GM12878 (cell line): ENCODE measurements at regions not wholly inside any gene's neighbourhood (a gene's known extent, or its start where the extent isn't known, plus 50 kb on each side); places are given as distances from the start of the nearest gene placed in this dataset.

Experiments used
- ATAC-seq: fragments of 200-7000 bp; cut with Tn5 transposase; 3 replicates; pipeline ENCODE4 v1.9.1; 2020; ENCODE audit warnings: mild to moderate bottlenecking, moderate library complexity
- BruUV-seq: library from RNA; stranded (reverse); fragments of 400-500 nt; replicated peaks from 2 replicates; lab custom pipeline; 2021; lab: Mats Ljungman, UMichigan
- CTCF ChIA-PET: fragments of 300-600 bp; sonication (Branson Sonifier 250); formaldehyde crosslinking; extraction: SDS; loops from one replicate; lab custom pipeline; 2021; ENCODE audit warnings: inconsistent platforms; lab: Yijun Ruan, JAX
- POLR2A ChIA-PET: fragments of 350-600 bp; formaldehyde crosslinking; extraction: SDS; loops from one replicate; lab custom pipeline; 2021; ENCODE audit warnings: inconsistent platforms; lab: Charles Lee
- RAD21 ChIA-PET: fragments of 300-600 bp; sonication (Branson Sonifier 250); formaldehyde crosslinking; loops from one replicate; lab custom pipeline; 2023; ENCODE audit warnings: antibody characterized with exemption; ENCODE audit not compliant: unreplicated experiment; lab: Charles Lee
- SMC1A ChIA-PET: fragments of 300-600 bp; sonication (Branson Sonifier 250); formaldehyde crosslinking; loops from one replicate; lab custom pipeline; 2023; ENCODE audit not compliant: unreplicated experiment, uncharacterized antibody; lab: Charles Lee
- DNase-seq: peaks from one replicate; pipeline ENCODE4 v3.0.0-alpha.2; 2011; ENCODE audit warnings: low read depth, low spot score
- FAIRE-seq: peaks from 3 replicates; lab custom pipeline; 2011; peaks lifted over from hg19 to GRCh38; lab: Jason Lieb, UNC
- H2AFZ ChIP-seq: 2 replicates; pipeline ENCODE4 v1.6.0; 2011; ENCODE audit warnings: low read depth, low read length, control low read depth; ENCODE audit not compliant: control insufficient read depth
- H3K27ac ChIP-seq: 2 replicates; pipeline ENCODE4 v1.5.1; 2011; ENCODE audit warnings: control low read depth; ENCODE audit not compliant: control insufficient read depth, insufficient read depth
- H3K27me3 ChIP-seq, 2 experiments: replicated peaks in 1 of 2; 2 replicates each; pipeline versions ENCODE4 v1.6.0 to v1.6.1; 2011; ENCODE audit warnings: low read length in 1 of 2; ENCODE audit not compliant: control insufficient read depth in 2 of 2, insufficient read depth in 2 of 2
- H3K36me3 ChIP-seq, 2 experiments: 2 replicates each; pipeline ENCODE4 v1.5.1; 2011; ENCODE audit warnings: low read length in 1 of 2; ENCODE audit not compliant: control insufficient read depth in 2 of 2, insufficient read depth in 2 of 2
- H3K4me1 ChIP-seq: 2 replicates; pipeline ENCODE4 v1.6.1; 2011; ENCODE audit warnings: mild to moderate bottlenecking, low read length, moderate library complexity, mixed read lengths; ENCODE audit not compliant: control insufficient read depth, insufficient read depth
- H3K4me2 ChIP-seq: 2 replicates; pipeline ENCODE4 v1.6.0; 2011; ENCODE audit warnings: control low read depth; ENCODE audit not compliant: control insufficient read depth, insufficient read depth
- H3K4me3 ChIP-seq: fragments of 200-600 bp; sonication (generic); 2 replicates; pipeline ENCODE4 v1.5.1; 2016
- H3K79me2 ChIP-seq: 2 replicates; pipeline ENCODE4 v1.6.0; 2011; ENCODE audit warnings: low read length; ENCODE audit not compliant: control insufficient read depth, insufficient read depth
- H3K9ac ChIP-seq: 2 replicates; pipeline ENCODE4 v1.8.0; 2011; ENCODE audit warnings: low read length, control low read depth, mixed read lengths; ENCODE audit not compliant: control insufficient read depth, insufficient read depth
- H3K9me3 ChIP-seq: replicated peaks from 3 replicates; pipeline ENCODE4 v1.5.1; 2011; ENCODE audit warnings: mild to moderate bottlenecking, low read length; ENCODE audit not compliant: control insufficient read depth, insufficient read depth
- H4K20me1 ChIP-seq: 2 replicates; pipeline ENCODE4 v1.6.0; 2011; ENCODE audit not compliant: control insufficient read depth, insufficient read depth
- CTCF ChIP-seq, 3 experiments: IDR thresholded peaks in 2 of 3; conservative IDR thresholded peaks in 1 of 3; 2 replicates each; pipeline ENCODE4 v1.5.1; 2011; ENCODE audit warnings: low read depth in 3 of 3, low read length in 3 of 3, mild to moderate bottlenecking in 3 of 3, control low read depth in 2 of 3, moderate library complexity in 2 of 3, inconsistent platforms in 1 of 3, mixed read lengths in 1 of 3; ENCODE audit not compliant: control insufficient read depth in 2 of 3, insufficient read depth in 1 of 3; ENCODE audit errors: extremely low read depth in 1 of 3
- EZH2 ChIP-seq: IDR thresholded peaks from 2 replicates; pipeline ENCODE4 v1.6.1; 2012; ENCODE audit warnings: low read depth, mild to moderate bottlenecking, control low read depth, inconsistent platforms, low read length, borderline replicate concordance; ENCODE audit not compliant: control insufficient read depth
- FOXM1 ChIP-seq: IDR thresholded peaks from 2 replicates; pipeline ENCODE4 v1.6.1; 2012; ENCODE audit warnings: low read depth, mild to moderate bottlenecking, inconsistent platforms, low read length, moderate library complexity
- MYB ChIP-seq: fragments of 150-350 bp; IDR thresholded peaks from 2 replicates; pipeline ENCODE4 v1.6.1; 2014; ENCODE audit warnings: mild to moderate bottlenecking, low read depth, low read length, borderline replicate concordance
- POU2F2 ChIP-seq: IDR thresholded peaks from 3 replicates; pipeline ENCODE4 v1.6.1; 2011; ENCODE audit warnings: low read depth, mild to moderate bottlenecking, low read length, borderline replicate concordance
- RAD21 ChIP-seq: IDR thresholded peaks from 2 replicates; pipeline ENCODE4 v1.6.1; 2011; ENCODE audit warnings: mild to moderate bottlenecking, low read depth, low read length, moderate library complexity; ENCODE audit not compliant: insufficient read depth
- WGBS: methylation state at CpG from one replicate; pipeline ENCODE4 v1.1.6; 2016; ENCODE audit warnings: low lambda C conversion rate; ENCODE audit not compliant: insufficient replicate concordance, insufficient coverage; ENCODE audit errors: missing lambda C conversion rate; 5-methylcytosine and 5-hydroxymethylcytosine counted together
- in situ Hi-C: fragments of 300-500 bp; cut with MboI; formaldehyde crosslinking; loops from 9 replicates; pipeline ENCODE4 v1.14.3; 2018; ENCODE audit warnings: mixed read lengths
- intact Hi-C: fragments of 100-400 bp; cut with micrococcal nuclease; formaldehyde crosslinking; loops from one replicate; pipeline ENCODE4 v1.14.2; 2022; ENCODE audit not compliant: unreplicated experiment
- TF ChIP-seq, protein P1 (sequence below): IDR thresholded peaks from 2 replicates; pipeline ENCODE4 v1.6.1; 2012; ENCODE audit warnings: low read length, inconsistent platforms
- TF ChIP-seq, protein P2 (sequence below): fragments of 450-650 bp; conservative IDR thresholded peaks from 2 replicates; pipeline ENCODE4 v1.6.1; 2017; ENCODE audit warnings: mild to moderate bottlenecking, moderate library complexity
- TF ChIP-seq, protein P3 (sequence below): IDR thresholded peaks from 2 replicates; pipeline ENCODE4 v1.6.1; 2011; ENCODE audit warnings: mild to moderate bottlenecking, low read depth, low read length, moderate library complexity; ENCODE audit not compliant: insufficient replicate concordance

- TF ChIP-seq, protein P1, sequence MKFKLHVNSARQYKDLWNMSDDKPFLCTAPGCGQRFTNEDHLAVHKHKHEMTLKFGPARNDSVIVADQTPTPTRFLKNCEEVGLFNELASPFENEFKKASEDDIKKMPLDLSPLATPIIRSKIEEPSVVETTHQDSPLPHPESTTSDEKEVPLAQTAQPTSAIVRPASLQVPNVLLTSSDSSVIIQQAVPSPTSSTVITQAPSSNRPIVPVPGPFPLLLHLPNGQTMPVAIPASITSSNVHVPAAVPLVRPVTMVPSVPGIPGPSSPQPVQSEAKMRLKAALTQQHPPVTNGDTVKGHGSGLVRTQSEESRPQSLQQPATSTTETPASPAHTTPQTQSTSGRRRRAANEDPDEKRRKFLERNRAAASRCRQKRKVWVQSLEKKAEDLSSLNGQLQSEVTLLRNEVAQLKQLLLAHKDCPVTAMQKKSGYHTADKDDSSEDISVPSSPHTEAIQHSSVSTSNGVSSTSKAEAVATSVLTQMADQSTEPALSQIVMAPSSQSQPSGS = peak; percentile 55; the same call in 1 of the 2 replicates
Observed at GRCh38 chr15:69979783-69980182, 117.9 kb downstream of the TLE3 start (continued).

DNA sequence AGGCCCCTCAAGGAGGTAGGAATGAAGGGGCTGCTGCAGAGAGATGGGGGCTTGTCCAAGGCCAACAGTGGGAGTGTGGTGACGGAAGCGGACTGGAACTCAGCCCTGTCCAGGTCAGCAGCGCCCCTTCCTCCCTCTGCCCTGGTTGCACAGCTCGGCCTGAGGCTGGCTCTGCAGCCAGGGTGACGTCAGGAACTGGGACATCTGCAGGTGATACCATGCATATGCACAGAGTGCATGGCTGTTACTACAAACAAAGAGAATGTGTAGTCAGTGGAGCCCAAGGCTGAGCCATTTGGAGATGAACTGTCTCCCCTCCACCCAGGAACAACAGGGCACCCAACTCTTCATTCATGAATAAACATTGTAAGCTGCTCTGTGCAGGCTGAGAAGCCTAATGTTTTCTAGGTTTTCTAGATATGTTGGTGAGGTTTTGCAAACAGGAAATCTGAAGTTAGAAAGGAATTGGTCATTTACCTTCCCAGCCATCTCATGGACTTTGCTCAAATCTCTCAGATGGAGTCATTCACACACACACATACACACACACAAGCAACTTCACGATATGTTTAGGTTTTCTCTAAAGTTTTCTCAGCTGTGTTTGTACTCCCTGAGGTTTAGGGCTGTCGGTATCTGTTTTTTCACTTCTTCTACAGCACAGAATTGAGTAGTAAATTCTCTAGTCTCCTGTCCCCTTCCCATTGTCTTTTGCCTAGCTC is 117.2 kb downstream of the TLE3 start:
- intact Hi-C loops = loop anchor here (2.0 kb wide), 1 partner anchor 34 kb away; no protein-coding TSS in a partner anchor
- no peak overlapping the region for H2AFZ ChIP-seq
- RAD21 ChIA-PET = interaction anchor here (0.9 to 1.7 kb wide), 11 partner anchors 14 to 487 kb away, joined by 3 to 15 read pairs (median 4); partner anchors contain the start of gene TLE3
- no peaks in the 10 kb centered on the region for H3K9me3 ChIP-seq
- in situ Hi-C loops = no loop called here
- no peak overlapping the region; the same call in 1 of the 2 replicates for H3K4me3 ChIP-seq
- DNase-seq (peak; percentile 55), ATAC-seq (peak; percentile 17), FAIRE-seq (peak; percentile 18)
- SMC1A ChIA-PET = interaction anchor here (0.9 to 3.1 kb wide), 11 partner anchors 27 to 315 kb away, joined by 3 to 12 read pairs (median 4); partner anchors contain the start of gene TLE3
- H3K4me1 ChIP-seq = peaks cover 38% of the 10 kb centered on the region
- peak overlapping the region; percentile 73 for H3K4me2 ChIP-seq
- no peaks in the 10 kb centered on the region for H4K20me1 ChIP-seq
- no peaks in the 10 kb centered on the region for H3K79me2 ChIP-seq
- CTCF ChIA-PET = interaction anchor here (0.7 to 1.5 kb wide), 6 partner anchors 15 to 744 kb away, joined by 3 to 23 read pairs (median 4); partner anchors contain the start of gene TLE3
- no TSS peak for BruUV-seq
- peak overlapping the region; percentile 14; the same call in 1 of the 2 replicates for H3K9ac ChIP-seq
- peak overlapping the region; percentile 71 for H3K27ac ChIP-seq
- POLR2A ChIA-PET = interaction anchor here (1.3 kb wide), 1 partner anchor 117 kb away, joined by 3 read pairs; the partner anchor contains the start of gene TLE3
- H3K36me3 ChIP-seq = no peaks in the 10 kb centered on the region
- WGBS = 0% methylated on average over 7 of the region's 7 CpGs
- H3K27me3 ChIP-seq = no peaks in the 10 kb centered on the region; a peak in 1 of 4 replicates
- TF ChIP-seq CTCF (IDR thresholded peaks at IDR 0.05 in 2 of 3, conservative IDR thresholded peaks at IDR 0.05 in 1 of 3; ENCODE audit: control insufficient read depth in 2 of 3, extremely low read depth in 1 of 3, insufficient read depth in 1 of 3, low read depth in 3 of 3, low read length in 3 of 3) (0 out of 6 replicates have a peak, but pooled peaks of 1 of the 3 experiments have one; percentile 24), FOXM1 (no peak), POU2F2 (0 out of 3 replicates have a peak, but pooled peaks have one; percentile 15), RAD21 (no peak), EZH2 (no peak), MYB (no peak)
- TF ChIP-seq, protein P2, sequence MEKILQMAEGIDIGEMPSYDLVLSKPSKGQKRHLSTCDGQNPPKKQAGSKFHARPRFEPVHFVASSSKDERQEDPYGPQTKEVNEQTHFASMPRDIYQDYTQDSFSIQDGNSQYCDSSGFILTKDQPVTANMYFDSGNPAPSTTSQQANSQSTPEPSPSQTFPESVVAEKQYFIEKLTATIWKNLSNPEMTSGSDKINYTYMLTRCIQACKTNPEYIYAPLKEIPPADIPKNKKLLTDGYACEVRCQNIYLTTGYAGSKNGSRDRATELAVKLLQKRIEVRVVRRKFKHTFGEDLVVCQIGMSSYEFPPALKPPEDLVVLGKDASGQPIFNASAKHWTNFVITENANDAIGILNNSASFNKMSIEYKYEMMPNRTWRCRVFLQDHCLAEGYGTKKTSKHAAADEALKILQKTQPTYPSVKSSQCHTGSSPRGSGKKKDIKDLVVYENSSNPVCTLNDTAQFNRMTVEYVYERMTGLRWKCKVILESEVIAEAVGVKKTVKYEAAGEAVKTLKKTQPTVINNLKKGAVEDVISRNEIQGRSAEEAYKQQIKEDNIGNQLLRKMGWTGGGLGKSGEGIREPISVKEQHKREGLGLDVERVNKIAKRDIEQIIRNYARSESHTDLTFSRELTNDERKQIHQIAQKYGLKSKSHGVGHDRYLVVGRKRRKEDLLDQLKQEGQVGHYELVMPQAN = no peak
- TF ChIP-seq, protein P3, sequence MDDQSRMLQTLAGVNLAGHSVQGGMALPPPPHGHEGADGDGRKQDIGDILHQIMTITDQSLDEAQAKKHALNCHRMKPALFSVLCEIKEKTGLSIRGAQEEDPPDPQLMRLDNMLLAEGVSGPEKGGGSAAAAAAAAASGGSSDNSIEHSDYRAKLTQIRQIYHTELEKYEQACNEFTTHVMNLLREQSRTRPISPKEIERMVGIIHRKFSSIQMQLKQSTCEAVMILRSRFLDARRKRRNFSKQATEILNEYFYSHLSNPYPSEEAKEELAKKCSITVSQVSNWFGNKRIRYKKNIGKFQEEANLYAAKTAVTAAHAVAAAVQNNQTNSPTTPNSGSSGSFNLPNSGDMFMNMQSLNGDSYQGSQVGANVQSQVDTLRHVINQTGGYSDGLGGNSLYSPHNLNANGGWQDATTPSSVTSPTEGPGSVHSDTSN = peak; percentile 21
